ENCODE measurements at regions not wholly inside any gene's neighbourhood (a gene's known extent, or its start where the extent isn't known, plus 50 kb on each side); places are given as distances from the start of the nearest gene placed in this dataset.

DNA sequence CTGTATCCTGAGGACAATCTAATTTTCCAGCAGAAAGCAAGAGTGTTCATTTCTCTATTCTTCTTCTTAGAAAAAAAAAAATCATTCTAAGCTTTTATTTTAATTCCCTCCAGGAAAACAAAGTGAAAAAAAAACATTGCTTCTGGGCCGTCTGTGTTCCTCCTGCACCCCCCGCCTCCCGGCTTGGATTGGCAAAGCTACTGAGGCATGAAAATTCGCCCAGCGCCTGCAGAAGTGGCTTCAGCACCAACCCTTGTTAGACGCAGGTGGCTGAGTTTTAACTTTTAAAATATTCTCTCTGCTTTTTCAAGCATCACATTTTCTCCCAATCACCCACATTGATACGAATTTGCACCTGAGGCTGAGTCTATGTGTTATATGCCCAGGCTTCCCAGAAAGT, 401.6 kb downstream of the BRD1 start:
- no peak for DNase-seq

DNA sequence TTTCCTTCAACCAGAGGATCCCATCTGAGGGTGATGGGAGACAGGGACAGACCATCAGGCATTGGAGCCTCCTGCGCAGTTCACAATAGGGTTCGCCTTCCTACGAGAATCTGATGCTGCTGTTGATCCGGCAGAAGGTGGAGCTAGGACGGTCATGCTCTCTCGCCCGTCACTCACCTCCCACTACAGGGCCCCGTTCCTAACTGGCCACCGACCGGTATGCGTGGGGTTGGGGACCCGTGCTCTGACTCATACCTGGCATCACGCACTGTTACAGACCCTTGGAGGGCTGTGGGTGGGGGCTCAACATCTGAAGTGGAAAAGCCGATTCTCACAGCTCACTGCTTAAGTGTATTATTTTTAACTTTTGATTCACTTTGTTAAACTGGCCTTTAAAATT, 402.3 kb downstream of the BRD1 start:
- no peak for DNase-seq

DNA sequence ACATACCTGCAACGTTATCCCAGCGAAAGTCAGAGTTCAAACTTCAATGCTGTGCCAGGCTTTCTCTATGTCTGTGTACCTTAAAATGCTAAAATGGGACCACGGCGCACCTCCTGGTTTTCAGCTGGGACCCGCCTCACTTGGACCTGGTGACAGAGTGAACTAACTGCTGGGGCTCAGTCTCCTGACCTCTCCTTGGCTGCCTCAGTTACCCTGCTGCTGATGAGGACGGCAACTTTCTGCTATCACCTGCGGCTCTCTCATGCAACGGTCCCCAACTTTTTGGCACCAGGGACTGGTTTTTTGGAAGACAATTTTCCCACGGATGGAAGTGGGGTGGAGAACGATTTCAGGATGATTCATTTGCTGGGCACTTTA, 402.8 kb downstream of the BRD1 start:
- DNase-seq, result no peak

DNA sequence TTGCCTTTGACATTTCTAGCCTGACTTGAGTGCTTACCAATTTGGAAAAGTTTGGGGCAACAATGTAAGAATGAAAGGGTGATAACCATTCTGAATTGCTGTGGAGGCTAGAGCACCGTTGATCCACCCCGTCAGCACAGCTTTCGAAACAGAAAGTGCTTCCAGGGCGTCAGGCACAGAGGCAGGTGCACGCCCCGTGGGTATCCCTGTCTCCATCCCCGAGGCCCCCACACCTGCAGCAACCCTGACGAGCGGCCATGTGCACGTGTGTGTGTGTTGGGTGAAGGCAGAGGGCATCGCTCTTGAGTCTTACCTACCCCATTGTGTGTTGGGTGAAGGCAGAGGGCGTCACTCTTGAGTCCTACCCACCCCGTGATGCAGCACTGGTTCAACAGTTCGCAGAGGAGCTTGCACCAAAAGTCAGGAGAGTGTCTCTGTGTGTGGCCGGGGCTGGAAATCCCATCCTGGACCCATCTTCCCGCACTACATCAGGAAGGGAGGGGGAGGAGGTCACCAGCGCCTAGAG, 404.5 kb downstream of the BRD1 start:
- no peak for DNase-seq

DNA sequence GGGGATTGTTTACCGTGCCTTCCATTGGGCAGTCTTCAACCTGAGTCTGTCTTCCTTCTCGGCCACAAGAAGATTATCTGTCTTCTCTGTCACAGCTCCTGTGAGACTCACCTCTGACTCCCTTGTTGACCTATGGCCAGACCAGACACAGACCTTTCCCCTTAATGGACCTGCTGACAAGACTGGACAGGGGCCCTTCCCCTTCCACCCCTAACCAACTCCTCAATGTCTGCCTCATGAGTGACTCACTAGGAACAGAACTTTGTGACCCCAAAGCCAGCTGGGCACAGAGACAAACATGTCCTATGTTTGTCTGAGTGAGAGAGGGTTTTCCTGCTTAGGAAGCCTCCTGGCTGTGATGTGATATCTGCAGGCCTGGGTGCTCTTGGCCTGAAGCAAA, 405.0 kb downstream of the BRD1 start:
- DNase-seq, result no peak

DNA sequence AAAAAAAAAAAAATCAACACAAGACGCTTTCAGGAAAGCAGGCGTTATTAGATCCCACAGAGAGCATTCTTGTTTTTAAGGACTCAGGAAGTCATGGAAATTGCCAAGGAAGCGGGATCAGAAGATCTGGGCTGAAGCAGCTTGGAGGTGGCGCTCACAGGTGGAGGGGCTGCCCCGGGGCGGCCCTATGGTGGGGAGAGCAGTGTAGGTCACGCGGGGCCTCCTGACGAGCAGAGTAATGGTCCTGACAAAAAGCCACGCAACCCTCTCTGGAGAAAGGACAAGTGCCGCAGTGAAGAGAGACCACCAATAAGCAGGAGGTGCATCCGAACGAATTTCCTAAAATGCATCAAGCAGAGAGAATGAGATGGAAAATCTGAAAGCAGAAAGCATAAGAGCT, 407.0 kb downstream of the BRD1 start:
- no peak for DNase-seq

DNA sequence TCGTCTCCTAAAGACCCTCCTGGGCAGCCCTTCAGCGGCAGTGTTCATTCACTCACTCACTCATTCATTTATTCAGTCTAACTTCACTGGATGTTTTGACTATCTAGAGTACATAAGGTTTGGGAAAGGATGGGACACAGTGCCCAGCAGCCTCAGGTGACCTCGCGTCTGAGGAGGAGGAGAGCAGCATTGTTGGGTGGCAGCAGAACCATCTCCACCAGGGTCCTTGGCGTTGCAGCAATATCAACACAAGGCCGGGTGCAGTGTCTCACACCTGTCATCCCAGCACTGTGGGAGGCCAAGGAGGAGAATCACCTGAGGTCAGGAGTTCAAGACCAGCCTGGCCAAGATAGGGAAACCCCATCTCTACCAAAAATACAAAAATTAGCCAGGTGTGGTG, 408.0 kb downstream of the BRD1 start:
- DNase-seq, result no peak

DNA sequence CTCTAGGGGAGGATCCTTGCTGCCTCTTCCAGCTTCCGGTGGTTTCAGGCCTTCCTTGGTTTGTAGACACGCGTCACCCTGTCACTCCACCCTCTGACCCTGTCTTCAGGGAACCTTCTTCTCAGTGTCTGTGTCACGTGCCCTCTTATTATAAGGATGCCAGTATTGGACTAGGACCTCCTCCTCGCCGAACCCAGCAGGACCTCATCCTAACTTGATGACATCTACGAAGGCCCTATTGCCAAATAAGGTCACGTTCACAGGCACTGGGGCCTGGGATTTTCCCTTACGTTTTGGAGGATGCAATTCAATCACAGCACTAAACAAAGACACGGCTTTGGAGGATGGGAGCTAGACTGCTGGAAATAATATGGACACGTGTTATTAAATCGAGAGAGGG, 408.7 kb downstream of the BRD1 start:
- no peak for DNase-seq

DNA sequence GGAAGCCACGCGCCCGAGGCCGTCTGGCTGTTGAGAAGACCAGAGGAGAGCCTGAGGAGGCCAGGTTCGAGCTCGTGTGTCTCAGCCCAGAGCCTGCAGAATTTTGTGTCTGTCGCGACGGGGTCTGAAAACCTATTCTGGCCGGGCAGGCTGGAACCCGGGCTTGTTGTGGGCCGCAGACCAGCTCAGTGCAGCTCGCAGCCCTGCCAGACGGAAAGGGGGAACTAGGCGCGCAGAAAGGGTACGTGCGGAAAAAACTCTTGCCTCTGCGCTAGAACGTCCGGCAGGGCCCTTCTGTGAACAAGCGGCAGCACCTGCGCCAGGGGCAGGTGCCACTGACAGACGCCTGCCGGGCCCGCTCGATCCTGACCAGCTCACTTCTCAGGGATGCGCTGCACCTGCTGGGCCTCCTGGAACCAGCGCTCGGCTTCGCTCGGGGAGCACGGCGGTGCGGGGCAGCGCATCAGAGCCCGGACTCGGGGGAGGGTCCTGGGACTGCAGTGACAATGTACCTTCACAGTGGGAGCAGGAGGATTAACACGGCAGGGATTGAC, 409.3 kb downstream of the BRD1 start:
- DNase-seq, result no peak

DNA sequence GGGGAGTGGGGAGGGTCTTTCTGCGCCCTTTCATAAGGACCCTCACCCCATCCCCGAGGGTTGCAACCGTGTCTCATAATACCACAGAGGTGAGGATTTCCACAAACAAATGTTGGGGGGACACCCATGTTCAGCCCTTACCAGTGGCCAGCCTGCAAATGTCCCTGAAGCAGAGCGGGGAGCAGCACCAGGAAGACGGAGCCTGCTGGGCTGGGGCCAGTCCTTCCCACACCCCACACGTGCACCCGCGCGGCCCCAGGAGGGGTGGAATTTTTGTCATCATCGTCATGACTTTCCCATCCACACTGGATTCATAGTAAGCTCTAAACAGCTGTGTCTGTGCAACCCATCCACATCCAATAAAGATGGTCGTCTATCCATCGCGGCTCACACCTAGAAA, 409.8 kb downstream of the BRD1 start:
- DNase-seq, result no peak

DNA sequence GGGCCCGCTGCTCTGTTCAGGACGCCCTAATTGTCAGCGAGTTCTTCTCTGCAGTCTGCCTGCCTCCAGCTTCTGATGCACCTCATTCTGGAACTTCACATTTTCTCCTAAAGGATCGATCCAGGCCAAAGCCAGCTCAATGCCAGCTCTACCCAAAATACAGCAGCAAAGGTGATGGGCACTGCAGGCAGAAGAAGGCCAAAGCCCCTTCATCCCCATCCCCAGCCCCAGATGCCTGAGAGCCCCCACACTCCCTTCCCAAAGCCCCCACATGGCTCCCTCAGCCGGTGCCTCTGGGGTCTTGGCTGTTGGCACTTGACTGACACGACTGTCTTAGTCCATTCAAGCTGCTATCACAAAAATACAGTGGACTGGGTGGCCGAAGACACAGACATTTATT, 410.3 kb downstream of the BRD1 start:
- no peak for DNase-seq

DNA sequence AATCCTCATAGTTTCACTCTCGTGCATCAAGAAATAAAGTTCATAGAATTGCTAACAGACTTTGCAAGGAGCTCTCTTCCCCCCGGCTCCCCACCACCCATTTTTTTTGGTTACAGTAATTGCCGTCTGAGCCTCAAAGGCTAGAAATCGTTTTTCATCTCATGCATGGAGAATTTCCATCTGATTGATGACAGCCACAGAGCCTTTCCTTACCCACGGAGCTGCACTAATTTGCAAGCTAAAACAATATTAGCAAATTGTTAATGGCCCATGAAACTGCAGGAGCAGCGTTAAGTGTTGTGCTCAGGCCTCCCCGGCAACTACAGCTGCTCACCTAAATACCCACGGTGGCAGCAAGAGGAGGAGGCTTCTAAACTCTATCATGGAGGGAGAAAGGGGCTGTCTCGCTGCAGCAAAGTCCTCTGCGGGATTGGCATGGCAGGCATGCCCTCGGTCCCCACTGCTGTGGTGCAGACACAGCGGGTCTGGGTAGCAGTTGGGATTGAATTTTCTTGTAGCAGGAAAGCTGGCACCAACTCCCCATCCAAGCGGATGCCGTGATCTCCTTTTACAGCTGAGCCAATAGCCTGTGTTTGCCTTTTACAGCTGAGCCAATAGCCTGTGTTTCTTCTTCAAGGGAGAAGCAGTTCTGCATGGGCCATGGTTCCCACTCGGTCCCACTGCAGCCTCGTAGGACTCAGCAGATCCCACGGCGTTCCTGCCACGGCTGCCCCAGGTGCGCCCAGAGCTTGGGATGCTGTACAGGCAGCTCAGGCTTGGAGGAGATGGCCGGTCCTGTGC, 412.3 kb downstream of the BRD1 start:
- DNase-seq, result no peak

DNA sequence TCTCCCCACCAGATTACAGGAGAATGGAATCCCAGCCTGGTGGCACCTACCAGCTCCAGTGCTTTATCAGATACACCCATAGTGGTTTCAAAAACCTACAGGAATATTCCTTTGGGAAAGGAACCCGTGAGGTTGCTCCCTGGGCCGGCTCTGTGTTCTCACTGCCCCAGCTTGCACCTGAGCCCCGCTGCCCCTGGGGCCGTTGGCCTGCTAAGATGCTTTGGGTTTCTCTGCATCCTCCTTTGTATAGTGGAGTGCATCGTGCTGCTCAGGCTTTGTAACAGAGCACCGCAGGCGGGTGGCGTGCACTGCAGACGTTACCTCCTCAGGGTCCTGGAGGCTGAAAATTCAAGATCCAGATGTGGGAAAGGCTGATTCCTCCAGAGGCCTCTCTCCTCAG, 414.1 kb downstream of the BRD1 start:
- DNase-seq, result no peak

DNA sequence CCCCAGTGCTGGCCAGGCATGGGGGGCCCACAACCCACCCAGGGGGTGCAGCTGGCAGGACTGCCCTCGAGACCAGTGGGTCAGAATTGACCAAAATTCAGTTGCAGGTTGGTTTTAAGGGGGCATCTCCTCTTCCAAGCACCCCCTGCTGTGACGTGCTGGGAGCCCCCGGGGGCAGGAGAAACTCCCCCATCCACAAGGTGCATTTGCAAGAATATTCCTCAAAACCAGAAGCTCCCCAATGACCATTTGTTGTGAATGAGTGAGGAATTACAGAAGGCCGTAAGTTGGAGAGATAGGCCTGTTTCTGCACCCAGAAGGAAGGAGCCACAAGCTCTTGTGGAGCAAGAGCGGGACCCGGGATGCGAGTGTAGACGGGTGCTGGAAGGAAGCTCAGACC, 414.5 kb downstream of the BRD1 start:
- no peak for DNase-seq

DNA sequence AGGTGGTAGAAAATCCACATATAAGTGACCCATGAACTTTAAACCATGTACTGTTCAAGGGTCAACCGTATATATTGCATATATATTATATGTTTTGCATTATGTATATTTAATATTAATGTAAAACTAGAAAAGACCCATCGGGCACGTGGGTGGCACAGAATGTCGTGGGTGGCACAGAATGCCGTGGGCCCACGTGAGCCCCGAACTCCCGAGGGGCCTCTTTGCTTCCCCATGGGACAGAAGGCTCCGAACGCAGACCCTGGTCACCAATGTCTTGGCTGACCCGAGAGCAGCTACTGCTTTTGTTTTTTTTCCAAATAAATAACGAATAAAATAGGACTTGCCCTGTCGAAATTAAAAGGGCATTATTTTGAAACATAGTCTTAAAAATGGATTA, 415.4 kb downstream of the BRD1 start:
- no peak for DNase-seq

DNA sequence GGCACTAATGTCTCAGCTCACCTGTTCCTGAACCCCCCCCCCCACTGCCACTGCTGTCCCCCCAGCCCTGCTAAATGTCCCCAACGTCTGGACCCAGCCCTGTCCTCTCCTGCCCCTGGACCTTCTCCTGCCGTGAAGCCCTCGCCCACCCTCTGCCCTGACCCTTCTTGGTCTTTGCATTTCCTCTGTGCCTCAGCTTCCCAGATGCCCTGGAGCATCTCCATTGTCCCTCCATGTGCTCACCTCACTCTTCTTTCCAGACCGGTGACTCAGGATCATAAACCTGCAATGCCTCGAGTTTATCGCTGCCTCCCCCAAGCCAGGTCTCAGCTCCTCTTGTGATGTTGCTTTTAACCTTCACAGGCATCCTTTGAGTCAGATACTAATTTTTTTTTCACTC, 416.4 kb downstream of the BRD1 start:
- DNase-seq, result no peak

DNA sequence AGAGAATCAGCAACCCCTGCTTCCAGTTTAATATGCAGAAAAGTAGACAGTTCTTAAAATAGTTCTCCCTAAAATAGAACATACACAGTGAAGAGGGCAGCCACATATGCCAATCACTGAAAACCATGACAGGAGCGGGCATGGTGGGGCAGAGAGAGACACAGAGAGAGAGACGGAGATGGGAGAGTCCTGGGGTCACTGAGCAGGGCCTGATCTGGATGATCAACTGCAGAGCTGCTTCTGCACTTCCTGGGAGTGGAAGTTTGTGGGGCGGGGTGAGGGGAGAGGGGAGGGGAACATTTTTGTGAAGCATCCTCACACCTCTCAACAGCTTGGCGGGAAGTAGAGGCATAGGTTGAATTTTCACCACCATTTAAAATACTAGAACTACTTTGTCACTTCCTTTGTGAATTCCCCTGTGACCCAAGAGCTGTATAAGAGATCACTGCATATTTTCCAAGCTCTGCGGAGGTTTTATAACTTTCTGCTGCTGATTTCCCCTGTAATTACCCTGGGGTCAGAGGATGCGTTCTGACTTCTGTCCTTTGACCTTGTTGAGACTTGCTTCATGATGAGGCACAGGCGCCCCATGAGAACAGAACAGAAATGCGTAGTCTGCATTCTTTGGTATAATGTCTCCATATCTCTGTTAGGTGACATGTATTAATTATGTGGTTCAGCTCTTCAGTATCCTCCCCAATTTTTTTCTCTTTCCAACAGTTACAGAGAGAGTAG, 419.4 kb downstream of the BRD1 start:
- DNase-seq, result no peak

DNA sequence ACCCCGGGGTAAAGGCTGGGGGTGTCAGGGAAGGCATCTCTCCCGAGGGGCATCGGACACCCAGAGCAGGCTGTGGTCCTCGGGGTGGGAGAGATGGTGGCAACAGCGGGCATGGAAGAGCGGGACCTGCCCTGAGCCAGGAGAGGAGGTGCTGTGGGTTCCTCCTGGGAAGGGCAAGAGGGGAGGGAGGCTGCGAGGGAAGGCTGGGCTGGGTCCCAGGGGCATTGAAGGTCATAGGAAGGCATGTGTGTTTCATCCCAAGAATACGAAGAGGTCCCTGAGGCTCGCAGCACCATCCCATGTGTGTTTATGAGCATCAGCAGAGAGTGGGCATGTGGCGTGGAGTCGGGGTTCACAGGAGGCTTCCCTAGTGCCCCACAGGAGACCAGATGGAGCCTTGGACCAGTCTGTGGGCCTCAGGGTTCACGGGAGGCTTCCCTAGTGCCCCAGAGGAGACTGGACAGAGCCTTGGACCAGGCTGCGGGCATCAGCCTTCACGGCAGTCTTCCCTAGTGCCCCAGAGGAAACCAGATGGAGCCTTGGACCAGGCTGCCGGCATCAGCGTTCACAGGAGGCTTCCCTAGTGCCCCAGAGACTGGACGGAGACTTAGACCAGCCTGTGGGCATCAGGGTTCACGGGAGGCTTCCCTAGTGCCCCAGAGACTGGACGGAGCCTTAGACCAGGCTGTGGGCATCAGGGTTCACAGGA, 420.6 kb downstream of the BRD1 start:
- DNase-seq, result no peak

DNA sequence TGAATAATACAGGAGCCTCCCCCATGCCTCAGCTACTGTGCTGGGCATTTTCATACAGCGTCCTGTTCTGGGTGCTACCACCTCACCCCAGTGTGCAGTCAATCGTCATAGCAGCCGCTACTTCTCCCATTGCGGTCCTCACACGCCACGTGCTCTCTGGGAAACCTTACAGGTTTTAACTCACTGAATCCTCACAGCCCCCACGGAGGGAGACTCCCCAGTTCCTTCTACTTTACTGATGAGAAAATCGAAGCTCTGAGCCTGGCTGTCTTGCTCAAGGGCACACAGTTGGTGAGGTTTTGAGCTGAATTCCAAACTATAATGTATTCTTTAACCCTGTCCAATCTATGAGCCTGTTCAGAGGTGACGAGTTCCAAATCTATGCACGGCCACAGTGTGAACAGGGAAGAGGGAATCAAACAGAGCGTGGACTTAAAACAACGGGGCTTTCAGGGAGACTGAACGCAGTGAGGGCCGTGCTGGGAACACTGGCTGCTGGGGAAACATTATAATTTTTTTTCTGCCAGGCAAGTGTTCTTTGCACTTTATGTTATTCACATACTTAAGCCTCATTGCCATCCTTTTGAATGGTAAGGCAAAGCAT, 421.5 kb downstream of the BRD1 start:
- no peak for DNase-seq

DNA sequence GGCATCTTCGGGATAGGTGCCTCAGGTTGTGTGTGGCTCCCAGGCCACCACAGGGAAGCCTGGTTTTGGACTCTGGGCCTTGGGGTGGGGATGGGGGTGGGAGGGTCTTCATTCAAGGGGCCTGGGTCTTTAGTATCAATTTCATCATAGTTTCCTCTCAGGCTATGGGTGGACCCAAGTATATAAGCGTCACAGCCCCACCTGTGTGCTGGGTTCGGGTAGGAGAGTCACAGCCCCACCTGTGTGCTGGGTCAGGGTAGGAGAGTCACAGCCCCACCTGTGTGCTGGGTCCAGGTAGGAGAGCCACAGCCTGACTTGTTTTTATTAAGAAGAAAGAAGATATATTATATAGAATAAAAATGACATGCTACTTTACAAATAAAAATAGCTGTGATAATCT, 422.1 kb downstream of the BRD1 start:
- no peak for DNase-seq

DNA sequence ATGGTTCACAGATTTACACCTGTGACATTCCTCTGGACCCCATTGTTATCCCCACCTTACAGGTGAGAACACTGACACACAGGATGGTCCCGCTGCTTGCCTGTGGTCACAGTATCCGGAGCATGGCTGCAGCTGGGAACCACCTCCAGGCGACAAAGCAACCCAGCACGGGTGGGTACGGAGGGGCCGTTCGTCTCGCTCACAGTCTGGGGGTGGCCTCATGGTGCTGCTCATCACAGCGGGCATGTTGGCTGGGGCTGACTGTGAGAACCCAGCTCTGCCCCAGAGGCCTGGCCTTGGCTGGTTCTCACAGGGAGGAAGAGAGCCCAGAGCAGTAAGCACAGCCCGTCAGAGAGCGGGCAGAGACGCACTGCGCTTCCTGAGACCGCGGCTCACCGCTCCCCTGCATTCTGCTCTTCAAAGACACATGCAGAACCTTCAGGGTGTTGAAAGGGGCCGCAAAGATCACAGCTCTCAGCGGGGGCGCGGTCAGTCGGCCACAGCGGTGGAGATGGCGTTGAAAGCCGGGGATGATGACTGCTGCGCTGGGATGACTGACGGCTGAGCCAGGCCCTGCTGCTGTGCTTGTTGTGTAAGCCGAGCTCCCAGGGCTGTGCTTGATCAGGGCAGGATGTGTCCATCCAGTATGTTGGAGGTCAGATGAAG, 423.0 kb downstream of the BRD1 start:
- no peak for DNase-seq

DNA sequence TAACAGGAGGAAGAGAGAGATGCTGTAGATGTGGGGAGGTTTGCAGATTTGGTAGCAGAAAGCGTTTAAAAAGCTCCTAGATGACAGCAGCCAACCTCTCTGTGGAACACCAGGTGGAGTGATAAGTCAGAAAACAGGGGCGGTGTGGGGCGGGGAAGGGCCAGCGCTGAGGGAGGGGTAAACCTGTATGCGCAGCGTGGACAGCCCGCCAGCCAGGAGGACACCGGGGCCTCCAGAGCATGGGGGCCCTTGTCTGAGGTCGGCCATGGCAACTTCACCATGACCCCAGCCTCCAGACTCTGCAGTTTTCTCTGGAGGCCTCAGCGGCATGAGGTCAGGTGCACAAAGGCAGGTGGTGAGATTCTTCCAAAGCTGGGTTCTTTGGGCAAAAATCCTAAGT, 423.7 kb downstream of the BRD1 start:
- no peak for DNase-seq

DNA sequence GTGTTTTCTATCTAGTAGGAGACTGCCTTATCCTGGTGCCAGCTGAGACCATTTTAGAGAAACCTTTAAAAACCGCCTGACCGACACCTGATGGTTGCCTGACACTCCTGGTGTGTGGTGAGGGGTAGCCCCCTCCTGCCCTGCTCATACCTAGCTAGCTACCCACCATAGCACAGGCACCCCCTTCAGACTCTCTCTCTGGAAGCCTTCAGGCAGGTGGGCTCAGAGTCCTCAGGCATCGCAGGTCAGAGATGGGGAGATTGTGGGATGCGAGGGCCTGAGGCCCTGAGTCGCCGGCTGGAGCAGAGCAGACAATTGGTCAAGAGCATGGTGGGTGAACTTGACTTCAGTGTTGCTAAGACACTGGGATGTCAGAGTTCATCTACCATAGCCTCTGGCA, 424.6 kb downstream of the BRD1 start:
- no peak for DNase-seq
